ENCODE measurements at regions not wholly inside any gene's neighbourhood (a gene's known extent, or its start where the extent isn't known, plus 50 kb on each side); places are given as distances from the start of the nearest gene placed in this dataset.
"Not testable (repeated sequence)": the region's sequence is repeated elsewhere in the genome, so short reads cannot be mapped to it uniquely, and the experiment has no call there.

GRCh38 chr18:47370052-47370451, 118.6 kb upstream of the SKOR2 start:
- Histone ChIP-seq H3K4me1 (ENCODE audit: insufficient read depth, low read length) (no peaks in the 10 kb centered on the region), H3K4me3 (ENCODE audit: low read depth in 1 of 2, low read length in 2 of 2) (no peak overlapping the region), H3K27me3 (ENCODE audit: control insufficient read depth in 1 of 2, insufficient read depth in 2 of 2, low read length in 2 of 2) (no peaks in the 10 kb centered on the region), H3K36me3 (ENCODE audit: insufficient read depth, low read length) (no peaks in the 10 kb centered on the region), H3K9ac (ENCODE audit: low read length) (no peak overlapping the region), H3K9me3 (ENCODE audit: low read length) (no peaks in the 10 kb centered on the region), H3K27ac (ENCODE audit: low read depth, low read length) (no peak overlapping the region)

- not testable (repeated sequence) for H3K9ac ChIP-seq (ENCODE audit: low read length); H3K4me3 ChIP-seq (ENCODE audit: low read depth in 1 of 2, low read length in 2 of 2); H3K36me3 ChIP-seq (ENCODE audit: insufficient read depth, low read length); H3K9me3 ChIP-seq (ENCODE audit: low read length); H3K27me3 ChIP-seq (ENCODE audit: control insufficient read depth in 1 of 2, insufficient read depth in 2 of 2, low read length in 2 of 2); H3K4me1 ChIP-seq (ENCODE audit: insufficient read depth, low read length); H3K27ac ChIP-seq (ENCODE audit: low read depth, low read length)
Observed at GRCh38 chr18:47354061-47354460, 102.6 kb upstream of the SKOR2 start.

GRCh38 chr18:47346016-47346415, 94.6 kb upstream of the SKOR2 start:
- H3K27me3 ChIP-seq (ENCODE audit: control insufficient read depth in 1 of 2, insufficient read depth in 2 of 2, low read length in 2 of 2): no peaks in the 10 kb centered on the region
- H3K36me3 ChIP-seq (ENCODE audit: insufficient read depth, low read length): no peaks in the 10 kb centered on the region
- H3K9ac ChIP-seq (ENCODE audit: low read length): no peak overlapping the region
- H3K4me3 ChIP-seq (ENCODE audit: low read depth in 1 of 2, low read length in 2 of 2): no peak overlapping the region
- no peak overlapping the region for H3K27ac ChIP-seq (ENCODE audit: low read depth, low read length)
- no peaks in the 10 kb centered on the region for H3K9me3 ChIP-seq (ENCODE audit: low read length)
- H3K4me1 ChIP-seq (ENCODE audit: insufficient read depth, low read length): no peaks in the 10 kb centered on the region

- Histone ChIP-seq H3K36me3 (ENCODE audit: insufficient read depth, low read length) (no peaks in the 10 kb centered on the region), H3K9me3 (ENCODE audit: low read length) (no peaks in the 10 kb centered on the region), H3K4me3 (ENCODE audit: low read depth in 1 of 2, low read length in 2 of 2) (no peak overlapping the region), H3K4me1 (ENCODE audit: insufficient read depth, low read length) (no peaks in the 10 kb centered on the region), H3K27me3 (ENCODE audit: control insufficient read depth in 1 of 2, insufficient read depth in 2 of 2, low read length in 2 of 2) (no peaks in the 10 kb centered on the region), H3K9ac (ENCODE audit: low read length) (no peak overlapping the region), H3K27ac (ENCODE audit: low read depth, low read length) (no peak overlapping the region)
Observed at GRCh38 chr18:47345291-47345690, 93.8 kb upstream of the SKOR2 start.

GRCh38 chr18:47343291-47343690, 91.8 kb upstream of the SKOR2 start:
- Histone ChIP-seq H3K4me3 (ENCODE audit: low read depth in 1 of 2, low read length in 2 of 2) (no peak overlapping the region), H3K9me3 (ENCODE audit: low read length) (no peaks in the 10 kb centered on the region), H3K27ac (ENCODE audit: low read depth, low read length) (no peak overlapping the region), H3K4me1 (ENCODE audit: insufficient read depth, low read length) (no peaks in the 10 kb centered on the region), H3K9ac (ENCODE audit: low read length) (no peak overlapping the region), H3K27me3 (ENCODE audit: control insufficient read depth in 1 of 2, insufficient read depth in 2 of 2, low read length in 2 of 2) (no peaks in the 10 kb centered on the region), H3K36me3 (ENCODE audit: insufficient read depth, low read length) (no peaks in the 10 kb centered on the region)

- no peaks in the 10 kb centered on the region for H3K36me3 ChIP-seq (ENCODE audit: insufficient read depth, low read length)
- H3K27ac ChIP-seq (ENCODE audit: low read depth, low read length): no peak overlapping the region
- no peak overlapping the region for H3K9ac ChIP-seq (ENCODE audit: low read length)
- H3K9me3 ChIP-seq (ENCODE audit: low read length): no peaks in the 10 kb centered on the region
- H3K27me3 ChIP-seq (ENCODE audit: control insufficient read depth in 1 of 2, insufficient read depth in 2 of 2, low read length in 2 of 2): no peaks in the 10 kb centered on the region
- no peaks in the 10 kb centered on the region for H3K4me1 ChIP-seq (ENCODE audit: insufficient read depth, low read length)
- H3K4me3 ChIP-seq (ENCODE audit: low read depth in 1 of 2, low read length in 2 of 2): no peak overlapping the region
Observed at GRCh38 chr18:47342566-47342965, 91.1 kb upstream of the SKOR2 start.

- H3K27me3 ChIP-seq (ENCODE audit: control insufficient read depth in 1 of 2, insufficient read depth in 2 of 2, low read length in 2 of 2): no peaks in the 10 kb centered on the region
- H3K4me1 ChIP-seq (ENCODE audit: insufficient read depth, low read length): no peaks in the 10 kb centered on the region
- H3K27ac ChIP-seq (ENCODE audit: low read depth, low read length): no peak overlapping the region
- no peak overlapping the region for H3K9ac ChIP-seq (ENCODE audit: low read length)
- H3K9me3 ChIP-seq (ENCODE audit: low read length): no peaks in the 10 kb centered on the region
- no peak overlapping the region for H3K4me3 ChIP-seq (ENCODE audit: low read depth in 1 of 2, low read length in 2 of 2)
- no peaks in the 10 kb centered on the region for H3K36me3 ChIP-seq (ENCODE audit: insufficient read depth, low read length)
Observed at GRCh38 chr18:47341678-47342077, 90.2 kb upstream of the SKOR2 start.

- Histone ChIP-seq H3K4me1 (ENCODE audit: insufficient read depth, low read length) (no peaks in the 10 kb centered on the region), H3K27ac (ENCODE audit: low read depth, low read length) (no peak overlapping the region), H3K27me3 (ENCODE audit: control insufficient read depth in 1 of 2, insufficient read depth in 2 of 2, low read length in 2 of 2) (no peaks in the 10 kb centered on the region), H3K9ac (ENCODE audit: low read length) (no peak overlapping the region), H3K4me3 (ENCODE audit: low read depth in 1 of 2, low read length in 2 of 2) (no peak overlapping the region), H3K9me3 (ENCODE audit: low read length) (no peaks in the 10 kb centered on the region), H3K36me3 (ENCODE audit: insufficient read depth, low read length) (no peaks in the 10 kb centered on the region)
Observed at GRCh38 chr18:47334966-47335365, 83.5 kb upstream of the SKOR2 start.

- Histone ChIP-seq H3K36me3 (ENCODE audit: insufficient read depth, low read length) (no peaks in the 10 kb centered on the region), H3K4me1 (ENCODE audit: insufficient read depth, low read length) (no peaks in the 10 kb centered on the region), H3K27ac (ENCODE audit: low read depth, low read length) (no peak overlapping the region), H3K27me3 (ENCODE audit: control insufficient read depth in 1 of 2, insufficient read depth in 2 of 2, low read length in 2 of 2) (no peaks in the 10 kb centered on the region), H3K9me3 (ENCODE audit: low read length) (no peaks in the 10 kb centered on the region), H3K4me3 (ENCODE audit: low read depth in 1 of 2, low read length in 2 of 2) (no peak overlapping the region), H3K9ac (ENCODE audit: low read length) (no peak overlapping the region)
Observed at GRCh38 chr18:47333926-47334635, 82.6 kb upstream of the SKOR2 start.

- H3K9ac ChIP-seq (ENCODE audit: low read length): no peak overlapping the region
- no peak overlapping the region for H3K4me3 ChIP-seq (ENCODE audit: low read depth in 1 of 2, low read length in 2 of 2)
- H3K36me3 ChIP-seq (ENCODE audit: insufficient read depth, low read length): no peaks in the 10 kb centered on the region
- no peak overlapping the region for H3K27ac ChIP-seq (ENCODE audit: low read depth, low read length)
- H3K27me3 ChIP-seq (ENCODE audit: control insufficient read depth in 1 of 2, insufficient read depth in 2 of 2, low read length in 2 of 2): no peaks in the 10 kb centered on the region
- no peaks in the 10 kb centered on the region for H3K4me1 ChIP-seq (ENCODE audit: insufficient read depth, low read length)
- no peaks in the 10 kb centered on the region for H3K9me3 ChIP-seq (ENCODE audit: low read length)
Observed at GRCh38 chr18:47331641-47332040, 80.2 kb upstream of the SKOR2 start.

GRCh38 chr18:47331026-47331425, 79.6 kb upstream of the SKOR2 start:
- no peaks in the 10 kb centered on the region for H3K36me3 ChIP-seq (ENCODE audit: insufficient read depth, low read length)
- H3K4me3 ChIP-seq (ENCODE audit: low read depth in 1 of 2, low read length in 2 of 2): no peak overlapping the region
- H3K9ac ChIP-seq (ENCODE audit: low read length): no peak overlapping the region
- H3K27ac ChIP-seq (ENCODE audit: low read depth, low read length): no peak overlapping the region
- no peaks in the 10 kb centered on the region for H3K27me3 ChIP-seq (ENCODE audit: control insufficient read depth in 1 of 2, insufficient read depth in 2 of 2, low read length in 2 of 2)
- H3K4me1 ChIP-seq (ENCODE audit: insufficient read depth, low read length): no peaks in the 10 kb centered on the region
- no peaks in the 10 kb centered on the region for H3K9me3 ChIP-seq (ENCODE audit: low read length)

- H3K27ac ChIP-seq (ENCODE audit: low read depth, low read length): no peak overlapping the region
- no peaks in the 10 kb centered on the region for H3K27me3 ChIP-seq (ENCODE audit: control insufficient read depth in 1 of 2, insufficient read depth in 2 of 2, low read length in 2 of 2)
- no peaks in the 10 kb centered on the region for H3K4me1 ChIP-seq (ENCODE audit: insufficient read depth, low read length)
- H3K36me3 ChIP-seq (ENCODE audit: insufficient read depth, low read length): no peaks in the 10 kb centered on the region
- H3K9me3 ChIP-seq (ENCODE audit: low read length): no peaks in the 10 kb centered on the region
- no peak overlapping the region for H3K4me3 ChIP-seq (ENCODE audit: low read depth in 1 of 2, low read length in 2 of 2)
- H3K9ac ChIP-seq (ENCODE audit: low read length): no peak overlapping the region
Observed at GRCh38 chr18:47323158-47323557, 71.7 kb upstream of the SKOR2 start.

All from muscle layer of colon (tissue), 2 donors.